ENCODE measurements at regions not wholly inside any gene's neighbourhood (a gene's known extent, or its start where the extent isn't known, plus 50 kb on each side); places are given as distances from the start of the nearest gene placed in this dataset.

DNA sequence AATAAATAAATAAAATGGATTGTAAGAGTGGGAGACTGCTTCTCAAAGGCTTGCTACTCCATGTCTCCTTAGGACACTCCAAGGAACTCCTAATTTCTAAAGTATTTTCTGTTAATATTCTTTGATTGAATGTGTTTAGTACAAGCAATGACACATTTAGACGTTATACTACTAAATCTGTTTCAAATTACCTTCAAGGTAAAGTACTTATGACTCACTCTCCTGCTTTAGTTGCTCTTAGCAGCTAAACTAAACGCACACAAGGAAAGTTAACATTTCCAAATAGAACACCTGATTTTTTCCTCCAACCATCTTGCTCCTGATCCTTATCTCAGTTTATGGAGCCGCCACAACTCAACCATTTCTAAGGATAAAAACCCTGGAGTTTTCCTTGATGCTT is 969.8 kb upstream of the ADGRL4 start:
- TF ChIP-seq YY1 (IDR thresholded peaks at IDR 0.05; ENCODE audit: insufficient read depth, insufficient read length) (no peak), ZNF274 (IDR thresholded peaks at IDR 0.05; ENCODE audit: low read depth, low read length) (no peak), SUZ12 (IDR thresholded peaks at IDR 0.05; ENCODE audit: extremely low read depth, insufficient read depth, insufficient read length) (no peak)
